Right cardiac atrium (tissue), 5 donors: ENCODE measurements at regions not wholly inside any gene's neighbourhood (a gene's known extent, or its start where the extent isn't known, plus 50 kb on each side); places are given as distances from the start of the nearest gene placed in this dataset.
"Not testable (repeated sequence)": the region's sequence is repeated elsewhere in the genome, so short reads cannot be mapped to it uniquely, and the experiment has no call there.

Experiments used
- ATAC-seq, 2 donors: fragments of 200-7000 bp; cut with Tn5 transposase; one replicate each; pipeline versions ENCODE4 v1.8.0 to v1.9.1; 2020; ENCODE audit warnings: moderate library complexity in 2 of 2, mild to moderate bottlenecking in 1 of 2
- DNase-seq, 3 donors: peaks; one replicate each; pipeline ENCODE4 v3.0.0-alpha.2; 2020
- H3K27ac ChIP-seq: one replicate; pipeline ENCODE4 v1.5.1; 2013; ENCODE audit warnings: mild to moderate bottlenecking, low read length, control low read depth, moderate library complexity
- H3K27me3 ChIP-seq: one replicate; pipeline ENCODE4 v1.6.1; 2013; ENCODE audit not compliant: control insufficient read depth, insufficient read depth
- H3K4me1 ChIP-seq: one replicate; pipeline ENCODE4 v1.6.1; 2013; ENCODE audit warnings: low read length; ENCODE audit not compliant: control insufficient read depth, insufficient read depth
- H3K4me3 ChIP-seq: one replicate; pipeline ENCODE4 v1.5.1; 2013; ENCODE audit warnings: low read length, control low read depth
- H3K9me3 ChIP-seq: one replicate; pipeline ENCODE4 v1.6.1; 2013; ENCODE audit warnings: low read length; ENCODE audit not compliant: control insufficient read depth
- WGBS: extraction: QIAGEN DNeasy Blood & Tissue Kit; methylation state at CpG from one replicate; pipeline ENCODE4 v1.1.7; 2013; 5-methylcytosine and 5-hydroxymethylcytosine counted together
- intact Hi-C, 4 donors: fragments of 100-400 bp; cut with DNase I; formaldehyde crosslinking; loops; one replicate each; pipeline versions ENCODE4 v1.11.0 to v1.14.0; 2022 to 2023
- donor health status: healthy with polysubstance abuse.
- donor health status: DM: no; HTN: yes; CAD: no.
- donor health status: DM: no; HTN: no; CAD: no.
- donor health status: DM: no; HTN: yes; CAD: no; lungs with severe emphysema.
- donor health status: DM: yes; HTN: yes; CAD: no.

DNA sequence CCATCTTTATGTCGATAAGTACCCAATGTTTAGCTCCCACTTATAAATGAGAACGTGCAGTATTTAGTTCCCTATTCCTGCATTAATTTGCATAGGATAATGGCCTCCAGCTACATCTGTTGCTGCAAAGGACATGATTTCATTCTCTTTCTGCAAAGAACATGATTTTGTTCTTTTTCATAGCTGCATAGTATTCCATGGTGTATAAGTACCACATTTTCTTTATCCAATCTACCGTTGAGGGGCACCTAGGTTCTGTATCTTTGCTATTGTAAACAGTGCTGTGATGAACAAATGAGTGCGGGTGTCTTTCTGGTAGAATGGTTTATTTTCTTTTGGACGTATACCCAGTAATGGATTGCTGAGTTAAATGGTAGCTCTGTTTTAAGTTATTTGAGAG lies 63.0 kb downstream of the HLX start:
- no peak for ATAC-seq
- 92% methylated on average over 5 of the region's 5 CpGs for WGBS
- H3K4me3 ChIP-seq: no peak overlapping the region
- intact Hi-C loops: no loop called here
- no peaks in the 10 kb centered on the region for H3K4me1 ChIP-seq
- no peak overlapping the region for H3K27ac ChIP-seq
- H3K27me3 ChIP-seq: no peaks in the 10 kb centered on the region
- DNase-seq: no peak
- peaks cover 2% of the 10 kb centered on the region for H3K9me3 ChIP-seq

DNA sequence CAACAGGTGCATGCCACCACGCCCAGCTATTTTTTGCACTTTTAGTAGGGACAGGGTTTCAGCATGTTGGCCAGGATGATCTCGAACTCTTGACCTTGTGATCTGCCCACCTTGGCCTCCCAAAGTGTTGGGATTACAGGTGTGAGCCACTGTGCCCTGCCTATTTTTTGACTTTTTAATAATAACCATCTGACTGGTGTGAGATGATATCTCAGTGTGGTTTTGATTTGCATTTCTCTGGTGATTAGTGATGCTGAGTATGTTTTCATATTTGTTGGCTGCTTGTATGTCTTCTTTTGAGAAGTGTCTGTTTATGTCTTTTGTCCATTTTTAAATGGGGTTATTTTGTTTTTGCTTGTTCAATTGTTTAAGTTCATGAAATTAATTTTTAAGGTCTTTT lies 63.7 kb downstream of the HLX start:
- H3K4me1 ChIP-seq, H3K4me3 ChIP-seq, H3K27me3 ChIP-seq, ATAC-seq, DNase-seq, H3K9me3 ChIP-seq, H3K27ac ChIP-seq, intact Hi-C loops: not testable (repeated sequence)
- 86% methylated on average over 2 of the region's 2 CpGs for WGBS

DNA sequence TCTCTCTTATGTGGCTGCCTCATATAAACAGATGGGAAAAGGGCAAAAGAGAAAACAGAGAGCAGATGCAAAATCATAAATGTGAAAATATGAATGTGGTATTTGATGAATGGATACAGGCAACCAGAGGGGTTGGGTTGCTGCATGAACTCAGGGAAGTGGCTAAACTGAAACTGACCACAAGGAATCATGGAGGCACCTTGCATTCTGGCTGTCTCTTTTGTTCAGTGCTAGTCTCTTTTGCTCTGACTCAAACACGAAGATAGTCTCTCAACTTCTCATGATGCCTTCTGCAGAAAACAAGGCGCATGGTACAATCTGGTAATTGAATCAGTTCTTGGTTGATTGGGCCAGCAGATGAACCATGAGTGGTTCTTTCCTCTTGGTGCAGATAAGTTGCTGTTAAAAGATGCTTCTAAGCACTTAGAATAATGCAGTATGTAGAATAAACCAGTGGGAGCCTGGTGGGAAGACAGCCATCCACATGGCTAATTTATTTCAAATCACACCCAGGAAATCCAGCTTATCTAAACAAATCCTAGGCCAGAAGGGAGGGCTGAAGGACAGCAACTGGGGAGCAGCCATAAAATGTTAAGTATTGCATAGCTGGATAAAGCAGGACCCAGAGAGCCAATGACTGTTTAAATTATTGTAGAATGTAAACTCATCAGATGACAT lies 64.2 kb downstream of the HLX start:
- WGBS: 47% methylated on average over 2 of the region's 2 CpGs
- intact Hi-C loops: no loop called here
- ATAC-seq (no peak), DNase-seq (no peak)
- H3K4me3 ChIP-seq: no peak overlapping the region
- no peak overlapping the region for H3K27ac ChIP-seq
- no peaks in the 10 kb centered on the region for H3K27me3 ChIP-seq
- peaks cover 2% of the 10 kb centered on the region for H3K9me3 ChIP-seq
- no peaks in the 10 kb centered on the region for H3K4me1 ChIP-seq

DNA sequence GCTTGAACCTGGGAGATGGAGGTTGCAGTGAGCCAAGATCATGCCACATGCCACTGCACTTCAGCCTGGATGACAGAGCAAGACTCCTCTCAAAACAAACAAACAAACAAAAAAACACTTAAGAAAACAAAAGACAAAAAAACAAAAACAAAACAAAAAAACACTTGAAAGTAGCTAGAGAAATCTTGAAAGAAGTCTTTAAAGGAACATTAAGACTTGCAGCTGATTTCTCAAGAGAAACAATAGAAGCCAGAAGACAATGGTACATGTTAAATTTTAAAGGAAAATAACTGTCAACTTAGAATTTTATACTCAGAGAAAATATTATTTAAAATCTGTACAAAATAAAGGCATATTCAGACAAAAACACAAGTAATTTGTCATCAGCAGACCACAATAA lies 71.3 kb downstream of the HLX start:
- ATAC-seq (no peak), DNase-seq (no peak)
- Histone ChIP-seq H3K4me3 (no peak overlapping the region), H3K9me3 (peaks cover 2% of the 10 kb centered on the region), H3K4me1 (no peaks in the 10 kb centered on the region), H3K27me3 (no peaks in the 10 kb centered on the region), H3K27ac (no peak overlapping the region)
- intact Hi-C loops: no loop called here

DNA sequence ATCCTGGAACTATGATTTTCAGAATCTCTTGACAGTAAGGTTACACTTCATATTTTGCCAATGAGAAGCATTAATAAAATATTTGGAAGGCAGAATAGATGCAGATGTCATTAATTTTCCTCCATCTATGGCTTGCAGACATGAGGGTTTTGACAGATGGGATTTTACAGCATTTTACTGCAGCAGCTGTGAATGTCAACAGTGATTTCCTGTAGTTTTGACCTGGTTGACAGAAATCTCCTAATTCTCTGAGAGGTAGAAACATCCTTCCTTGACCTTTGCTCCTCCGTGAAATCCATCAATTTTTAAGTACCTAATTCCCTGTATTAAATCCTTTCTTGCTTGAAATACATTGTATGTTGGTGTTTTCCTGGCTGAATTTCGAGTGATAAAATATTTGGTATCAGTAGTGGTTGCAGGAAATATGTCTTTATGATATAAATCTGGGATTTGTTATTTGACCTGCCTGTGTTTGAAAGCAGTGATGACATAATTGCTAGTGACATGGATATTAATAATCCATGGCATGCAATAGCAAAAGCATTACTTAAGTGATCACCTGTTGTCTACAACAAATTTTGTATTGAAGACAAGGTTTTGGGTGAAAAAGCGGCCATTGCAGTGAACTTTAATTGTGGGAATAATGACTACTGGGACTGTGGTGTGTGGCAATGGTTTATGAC lies 73.9 kb downstream of the HLX start:
- Histone ChIP-seq H3K27ac (no peak overlapping the region), H3K4me1 (no peaks in the 10 kb centered on the region), H3K27me3 (no peaks in the 10 kb centered on the region), H3K9me3 (peaks cover 2% of the 10 kb centered on the region), H3K4me3 (no peak overlapping the region)
- DNase-seq (no peak), ATAC-seq (no peak)
- 40% methylated on average over 3 of the region's 3 CpGs for WGBS
- intact Hi-C loops: no loop called here

DNA sequence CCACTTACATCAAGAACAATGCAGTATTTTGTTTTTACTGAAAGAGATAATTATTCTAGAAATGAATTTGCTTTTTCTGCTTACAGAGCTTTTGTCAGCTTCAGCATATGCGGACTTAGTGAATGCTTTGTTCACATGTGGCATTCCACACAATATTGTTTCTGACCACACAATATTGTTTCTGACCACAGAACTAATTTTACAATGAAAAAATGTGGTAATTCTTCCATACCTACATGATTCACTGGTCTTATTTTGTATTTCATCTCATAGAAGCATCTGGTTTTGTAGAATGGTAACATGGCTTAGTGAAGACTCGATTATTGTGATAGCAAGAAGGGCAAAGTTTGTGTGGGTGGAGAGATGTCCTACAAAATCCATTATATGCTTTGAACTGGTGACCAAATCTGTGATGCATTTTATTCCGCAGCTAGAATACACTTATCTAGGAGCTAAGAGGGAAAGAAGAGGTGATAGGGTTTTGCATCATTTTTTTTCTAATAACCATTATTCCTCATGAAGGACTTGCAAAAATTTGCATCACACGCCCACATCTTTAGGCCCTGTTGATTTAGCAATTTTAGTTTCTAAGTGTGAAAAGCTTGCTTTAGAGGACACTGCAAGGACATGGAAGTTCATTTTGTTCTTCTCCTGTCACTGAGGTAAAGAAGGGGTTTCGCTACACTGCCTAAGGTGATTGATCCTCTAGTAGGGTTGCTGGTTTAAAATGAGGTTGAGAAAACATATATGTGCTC lies 75.3 kb downstream of the HLX start:
- Histone ChIP-seq H3K27me3 (no peaks in the 10 kb centered on the region), H3K4me3 (no peak overlapping the region), H3K27ac (no peak overlapping the region), H3K9me3 (peaks cover 2% of the 10 kb centered on the region), H3K4me1 (no peaks in the 10 kb centered on the region)
- WGBS: 83% methylated on average over 5 of the region's 5 CpGs
- ATAC-seq (no peak), DNase-seq (no peak)
- intact Hi-C loops: no loop called here

DNA sequence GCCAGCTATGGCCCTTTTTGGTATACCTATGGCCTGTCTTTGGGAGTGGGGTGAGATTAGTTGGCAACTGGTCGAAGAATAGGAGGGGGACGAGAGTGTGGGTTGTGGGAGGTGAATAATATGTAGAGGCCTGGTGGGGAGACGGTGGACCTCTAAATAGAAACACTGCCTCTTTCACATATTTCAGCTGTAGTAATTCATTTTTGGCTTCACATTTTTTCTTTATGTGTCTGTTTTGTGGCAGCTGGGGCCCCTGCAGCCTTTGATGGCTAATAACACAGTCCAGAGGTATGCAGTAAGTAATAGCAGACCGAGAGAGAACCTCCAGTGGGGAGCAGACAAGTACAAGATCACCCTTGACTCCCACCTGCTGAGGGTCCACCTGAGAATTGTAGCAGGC lies 75.9 kb downstream of the HLX start:
- WGBS: 92% methylated on average over 4 of the region's 4 CpGs
- no peaks in the 10 kb centered on the region for H3K4me1 ChIP-seq
- H3K9me3 ChIP-seq: peaks cover 2% of the 10 kb centered on the region
- no peak for ATAC-seq
- no peak overlapping the region for H3K4me3 ChIP-seq
- no peak for DNase-seq
- no peaks in the 10 kb centered on the region for H3K27me3 ChIP-seq
- no peak overlapping the region for H3K27ac ChIP-seq
- intact Hi-C loops: no loop called here

DNA sequence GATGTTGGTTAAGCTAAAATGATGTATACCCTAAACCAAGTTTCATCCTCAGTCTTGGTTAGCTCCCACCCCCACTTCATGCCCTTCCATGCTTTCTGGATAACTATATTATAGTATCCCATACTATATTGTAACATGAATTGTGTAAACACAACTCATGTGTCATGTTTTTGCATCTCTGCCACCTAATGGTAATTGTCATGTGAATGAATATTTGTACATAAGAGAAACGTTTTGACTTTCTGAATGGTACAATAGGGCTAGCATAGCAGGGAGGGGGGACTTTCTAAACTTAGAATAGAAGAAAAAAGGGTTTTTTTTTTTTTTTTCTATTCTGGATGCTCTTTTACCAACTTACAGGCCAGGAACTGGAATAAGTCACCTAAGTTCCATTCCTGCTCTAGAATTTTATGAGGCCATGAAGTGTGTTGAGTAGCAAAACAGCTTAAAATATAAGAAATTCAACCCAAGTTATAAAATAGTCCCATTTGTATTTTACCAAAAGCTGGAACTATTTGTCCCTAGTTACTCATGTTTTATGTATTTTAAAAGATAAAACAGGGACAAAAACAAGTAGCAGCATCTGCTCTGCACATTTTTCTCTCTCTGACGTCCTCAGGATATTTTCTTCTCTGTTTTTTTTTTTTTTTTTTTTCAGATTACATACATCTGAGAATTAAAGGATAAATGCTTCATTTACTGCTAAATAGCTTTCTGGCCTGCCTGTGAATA lies 77.4 kb downstream of the HLX start:
- intact Hi-C loops: no loop called here
- DNase-seq (no peak), ATAC-seq (peak in 1 of 2 donors; percentile 49)
- Histone ChIP-seq H3K4me1 (no peaks in the 10 kb centered on the region), H3K9me3 (no peaks in the 10 kb centered on the region), H3K27me3 (no peaks in the 10 kb centered on the region), H3K27ac (peak overlapping the region; percentile 88), H3K4me3 (no peak overlapping the region)
- 40% methylated on average over 2 of the region's 2 CpGs for WGBS

DNA sequence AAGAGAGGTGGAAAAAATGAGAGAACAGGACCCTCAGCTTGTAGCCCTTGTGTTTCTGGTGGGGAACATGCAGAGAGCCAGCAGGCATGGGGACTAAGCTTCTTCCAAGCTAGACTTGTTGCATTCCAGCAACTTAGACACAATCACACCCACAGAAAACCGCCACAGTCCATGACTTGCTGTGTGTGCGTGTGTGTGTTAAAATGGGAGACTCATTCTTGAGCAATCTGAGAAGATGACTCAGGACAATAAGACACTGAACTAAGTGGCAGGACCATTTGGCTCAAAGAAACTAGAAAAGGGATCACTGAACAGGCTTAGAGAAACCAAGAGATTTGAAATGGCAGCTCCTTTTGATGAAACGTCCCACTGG lies 78.0 kb downstream of the HLX start:
- H3K27ac ChIP-seq: peak overlapping the region; percentile 88
- H3K27me3 ChIP-seq: no peaks in the 10 kb centered on the region
- H3K9me3 ChIP-seq: no peaks in the 10 kb centered on the region
- DNase-seq: peak; percentile 43 to 61 (median 45)
- 52% methylated on average over 3 of the region's 3 CpGs for WGBS
- H3K4me3 ChIP-seq: no peak overlapping the region
- ATAC-seq: peak; percentile 82 to 85
- intact Hi-C loops: no loop called here
- H3K4me1 ChIP-seq: no peaks in the 10 kb centered on the region

DNA sequence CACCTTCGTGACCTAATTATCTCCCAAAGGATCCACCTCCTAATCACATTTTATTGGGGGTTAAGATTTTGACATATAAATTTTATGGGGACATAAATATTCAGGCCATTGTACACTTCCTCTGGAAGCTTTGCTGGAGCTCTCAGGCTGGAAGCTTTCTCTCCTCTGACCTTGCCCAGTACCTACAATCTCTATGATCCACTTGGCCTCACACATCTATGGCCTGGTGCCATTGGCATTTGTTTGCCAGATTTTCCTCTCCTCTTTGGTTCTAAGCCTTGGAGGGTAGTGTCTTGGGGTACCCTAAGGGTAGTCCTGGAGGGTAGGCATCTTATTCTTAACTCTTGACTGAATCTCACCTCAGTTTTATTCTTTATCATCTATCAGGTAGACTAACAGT lies 79.0 kb downstream of the HLX start:
- Histone ChIP-seq H3K4me3 (no peak overlapping the region), H3K9me3 (no peaks in the 10 kb centered on the region)
- no peak for ATAC-seq

More for the DNA sequence above, 79.0 kb downstream of the HLX start:
- 96% methylated on average over 1 of the region's 1 CpG for WGBS
- Histone ChIP-seq H3K27ac (no peak overlapping the region), H3K27me3 (no peaks in the 10 kb centered on the region), H3K4me1 (no peaks in the 10 kb centered on the region)
- DNase-seq: no peak
- intact Hi-C loops: no loop called here
